GM23338 (cell line): ENCODE measurements at regions not wholly inside any gene's neighbourhood (a gene's known extent, or its start where the extent isn't known, plus 50 kb on each side); places are given as distances from the start of the nearest gene placed in this dataset.

Source experiments
- CTCF ChIP-seq, 2 experiments: fragments of 200-600 bp in 1 of 2; sonication (generic) in 1 of 2; conservative IDR thresholded peaks; 2 replicates each; pipeline versions ENCODE4 v1.5.1 to v1.6.1; 2016 to 2017; ENCODE audit warnings: antibody characterized with exemption in 2 of 2, low read depth in 2 of 2, mild to moderate bottlenecking in 2 of 2, moderate library complexity in 1 of 2
- EZH2 ChIP-seq: fragments of 200-600 bp; sonication (generic); IDR thresholded peaks from one replicate; pipeline ENCODE4 v1.8.0; 2017; ENCODE audit warnings: antibody characterized with exemption, mild to moderate bottlenecking, low read depth; ENCODE audit not compliant: unreplicated experiment
- POLR2AphosphoS5 ChIP-seq: IDR thresholded peaks from 2 replicates; pipeline ENCODE4 v1.6.1; 2016; ENCODE audit warnings: antibody characterized with exemption, low read depth

GRCh38 chr1:234958706-234959657 lies 169.7 kb downstream of the TOMM20 start:
- TF ChIP-seq CTCF (conservative IDR thresholded peaks at IDR 0.05; ENCODE audit: low read depth in 2 of 2) (no peak), EZH2 (no peak), POLR2AphosphoS5 (no peak)
